WTC11 (cell line): ENCODE measurements at regions not wholly inside any gene's neighbourhood (a gene's known extent, or its start where the extent isn't known, plus 50 kb on each side); places are given as distances from the start of the nearest gene placed in this dataset.
A peak's percentile ranks its signal among the peaks of the same experiment; 100 is the strongest.

Experiments
- ATAC-seq: fragments of 200-7000 bp; cut with Tn5 transposase; 2 replicates; pipeline ENCODE4 v1.10.0; 2021; ENCODE audit warnings: mild to moderate bottlenecking, moderate library complexity
- CTCF ChIA-PET: fragments of 300-600 bp; sonication (Branson Sonifier 250); formaldehyde crosslinking; loops from one replicate; lab custom pipeline; 2021; ENCODE audit warnings: antibody characterized with exemption; lab: Charles Lee
- POLR2A ChIA-PET: fragments of 350-600 bp; sonication (Branson Sonifier 250); formaldehyde crosslinking; loops from one replicate; lab custom pipeline; 2021; ENCODE audit warnings: antibody characterized with exemption; lab: Charles Lee
- DNase-seq: peaks from one replicate; pipeline ENCODE4 v3.0.0; 2021; ENCODE audit warnings: low spot score
- H3K27ac Mint-ChIP-seq: 2 replicates; pipeline ENCODE4 v1.8.0; 2021; ENCODE audit warnings: mixed read lengths
- H3K27me3 Mint-ChIP-seq: 2 replicates; pipeline ENCODE4 v1.8.0; 2021; ENCODE audit warnings: low read depth, mild to moderate bottlenecking, moderate library complexity, mixed read lengths
- H3K36me3 Mint-ChIP-seq: 2 replicates; pipeline ENCODE4 v1.8.0; 2021; ENCODE audit warnings: mixed read lengths
- H3K4me1 Mint-ChIP-seq: 2 replicates; pipeline ENCODE4 v1.8.0; 2022; ENCODE audit warnings: mixed read lengths
- H3K4me3 Mint-ChIP-seq: 2 replicates; pipeline ENCODE4 v1.8.0; 2021; ENCODE audit warnings: mild to moderate bottlenecking, moderate library complexity, mixed read lengths
- H3K9me3 Mint-ChIP-seq: 2 replicates; pipeline ENCODE4 v1.8.0; 2021; ENCODE audit warnings: mixed read lengths
- CREB1 ChIP-seq: sonication (generic); formaldehyde crosslinking; IDR thresholded peaks from 2 replicates; pipeline ENCODE4 v1.8.0; 2023; ENCODE audit warnings: mild to moderate bottlenecking, missing genetic modification reagents
- ELF4 ChIP-seq: sonication (generic); formaldehyde crosslinking; IDR thresholded peaks from 2 replicates; pipeline ENCODE4 v1.8.1; 2022; ENCODE audit warnings: low read depth, mild to moderate bottlenecking, moderate library complexity, missing genetic modification reagents
- EMX1 ChIP-seq: fragments of 250-450 bp; sonication (Bioruptor Pico); IDR thresholded peaks from 2 replicates; pipeline ENCODE4 v1.8.0; 2021; ENCODE audit warnings: mild to moderate bottlenecking
- GABPB1 ChIP-seq: sonication (generic); formaldehyde crosslinking; IDR thresholded peaks from 2 replicates; pipeline ENCODE4 v1.8.1; 2023; ENCODE audit warnings: mild to moderate bottlenecking, missing genetic modification reagents
- GRHL2 ChIP-seq: fragments of 250-450 bp; sonication (Bioruptor Pico); IDR thresholded peaks from 2 replicates; pipeline ENCODE4 v1.8.0; 2022; ENCODE audit warnings: mild to moderate bottlenecking, moderate library complexity; ENCODE audit not compliant: insufficient replicate concordance, severe bottlenecking
- JUN ChIP-seq: sonication (generic); formaldehyde crosslinking; IDR thresholded peaks from 2 replicates; pipeline ENCODE4 v1.8.0; 2023; ENCODE audit warnings: mild to moderate bottlenecking, missing genetic modification reagents
- MXD4 ChIP-seq: fragments of 250-450 bp; sonication (Bioruptor Pico); IDR thresholded peaks from 2 replicates; pipeline ENCODE4 v1.8.0; 2021; ENCODE audit warnings: mild to moderate bottlenecking, moderate library complexity, borderline replicate concordance
- NFE2L1 ChIP-seq: sonication (generic); formaldehyde crosslinking; IDR thresholded peaks from 2 replicates; pipeline ENCODE4 v1.8.1; 2023; ENCODE audit warnings: missing genetic modification reagents
- NR2C2 ChIP-seq: sonication (generic); formaldehyde crosslinking; IDR thresholded peaks from 2 replicates; pipeline ENCODE4 v1.8.0; 2022; ENCODE audit warnings: mild to moderate bottlenecking, missing genetic modification reagents
- NR3C1 ChIP-seq: sonication (generic); formaldehyde crosslinking; conservative IDR thresholded peaks from 2 replicates; pipeline ENCODE4 v1.8.1; 2023; ENCODE audit warnings: low read depth, mild to moderate bottlenecking, missing genetic modification reagents
- RELA ChIP-seq: sonication (generic); formaldehyde crosslinking; IDR thresholded peaks from 2 replicates; pipeline ENCODE4 v1.8.1; 2022; ENCODE audit warnings: missing genetic modification reagents, mild to moderate bottlenecking, borderline replicate concordance
- SP1 ChIP-seq: sonication (generic); formaldehyde crosslinking; conservative IDR thresholded peaks from 2 replicates; pipeline ENCODE4 v1.8.1; 2022; ENCODE audit warnings: missing genetic modification reagents
- TEAD4 ChIP-seq: sonication (generic); formaldehyde crosslinking; IDR thresholded peaks from 2 replicates; pipeline ENCODE4 v1.8.0; 2022; ENCODE audit warnings: mild to moderate bottlenecking, missing genetic modification reagents
- ZBTB21 ChIP-seq: sonication (generic); formaldehyde crosslinking; IDR thresholded peaks from 2 replicates; pipeline ENCODE4 v1.8.1; 2023; ENCODE audit warnings: mild to moderate bottlenecking, missing genetic modification reagents, borderline replicate concordance
- ZNF263 ChIP-seq: sonication (generic); formaldehyde crosslinking; IDR thresholded peaks from 2 replicates; pipeline ENCODE4 v1.8.1; 2022; ENCODE audit warnings: low read depth, mild to moderate bottlenecking, moderate library complexity, missing genetic modification reagents
- TF ChIP-seq, protein P1 (sequence below): sonication (generic); formaldehyde crosslinking; IDR thresholded peaks from 2 replicates; pipeline ENCODE4 v1.8.0; 2023; ENCODE audit warnings: missing genetic modification reagents
- TF ChIP-seq, protein P2 (sequence below): sonication (generic); formaldehyde crosslinking; IDR thresholded peaks from 2 replicates; pipeline ENCODE4 v1.8.0; 2022; ENCODE audit warnings: missing genetic modification reagents
- TF ChIP-seq, protein P3 (sequence below): sonication (generic); formaldehyde crosslinking; IDR thresholded peaks from 2 replicates; pipeline ENCODE4 v1.8.1; 2022; ENCODE audit warnings: mild to moderate bottlenecking, missing genetic modification reagents, moderate library complexity, borderline replicate concordance
- TF ChIP-seq, protein P4 (sequence below): sonication (generic); formaldehyde crosslinking; IDR thresholded peaks from 2 replicates; pipeline ENCODE4 v1.8.0; 2022; ENCODE audit warnings: mild to moderate bottlenecking, missing genetic modification reagents
- TF ChIP-seq, protein P5 (sequence below): fragments of 250-450 bp; sonication (Bioruptor Pico); IDR thresholded peaks from 2 replicates; pipeline ENCODE4 v1.9.0; 2021; ENCODE audit warnings: mild to moderate bottlenecking
- TF ChIP-seq, protein P6 (sequence below): fragments of 250-450 bp; sonication (Bioruptor Pico); IDR thresholded peaks from 2 replicates; pipeline ENCODE4 v2.1.2; 2022; ENCODE audit warnings: mild to moderate bottlenecking, moderate library complexity

DNA sequence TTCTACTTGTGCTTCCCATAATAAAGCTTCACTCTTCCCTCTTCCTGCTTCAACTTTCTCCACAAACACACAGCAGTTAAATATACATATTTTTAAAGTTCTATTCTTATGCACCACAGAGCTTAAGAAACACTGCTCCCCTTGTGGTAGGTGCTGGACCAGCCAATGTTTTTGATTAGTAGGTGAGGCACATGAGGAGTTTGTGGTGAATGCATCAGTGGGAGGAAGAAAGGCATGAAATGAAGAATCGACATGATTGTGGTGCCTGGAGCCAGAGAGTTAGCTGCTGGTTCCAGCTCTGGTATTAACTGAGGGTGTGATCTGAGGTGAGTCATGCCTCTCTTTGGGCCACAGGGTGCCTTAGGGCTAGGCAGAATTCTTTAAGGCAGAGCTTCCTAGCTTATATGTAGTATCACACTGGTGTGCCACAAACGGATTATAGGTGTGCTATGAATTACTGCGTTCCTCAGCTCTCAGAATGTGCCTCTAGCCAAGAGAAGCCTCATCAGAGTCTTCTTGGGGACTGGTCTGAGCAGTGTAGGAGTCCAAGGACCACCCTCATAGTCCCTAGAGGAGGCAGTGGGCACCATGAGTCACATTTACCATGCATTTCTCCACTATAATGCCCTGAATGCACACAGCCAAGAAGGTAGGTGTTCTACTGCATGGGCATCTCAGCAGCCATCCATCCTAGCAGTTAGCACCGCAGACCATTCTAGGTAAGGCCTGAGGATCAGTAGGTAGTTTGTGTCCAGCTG is 97.4 kb upstream of the SGIP1 start:
- peaks cover under 1% of the 10 kb centered on the region for H3K9me3 Mint-ChIP-seq
- no peak overlapping the region for H3K4me3 Mint-ChIP-seq
- peaks cover under 1% of the 10 kb centered on the region; the same call in 1 of the 2 replicates for H3K36me3 Mint-ChIP-seq
- no peaks in the 10 kb centered on the region for H3K27me3 Mint-ChIP-seq
- no peak for DNase-seq
- peak; percentile 79 for ATAC-seq
- CTCF ChIA-PET = interaction anchor here (0.6 to 3.1 kb wide), 11 partner anchors 9 to 698 kb away, joined by 3 to 23 read pairs (median 3); partner anchors contain the start of gene C1orf141
- no peak overlapping the region for H3K27ac Mint-ChIP-seq
- H3K4me1 Mint-ChIP-seq = peaks cover 26% of the 10 kb centered on the region
- POLR2A ChIA-PET = no interaction called here
- no peak for TF ChIP-seq RELA (CRISPR knock-in tag)
- no peak for TF ChIP-seq NFE2L1 (CRISPR knock-in tag)
- TF ChIP-seq CREB1 (CRISPR knock-in tag) = no peak
- no peak for TF ChIP-seq NR2C2 (CRISPR knock-in tag)
- TF ChIP-seq EMX1 (CRISPR knock-in tag) = no peak
- no peak for TF ChIP-seq GABPB1 (CRISPR knock-in tag)
- TF ChIP-seq, protein P1, sequence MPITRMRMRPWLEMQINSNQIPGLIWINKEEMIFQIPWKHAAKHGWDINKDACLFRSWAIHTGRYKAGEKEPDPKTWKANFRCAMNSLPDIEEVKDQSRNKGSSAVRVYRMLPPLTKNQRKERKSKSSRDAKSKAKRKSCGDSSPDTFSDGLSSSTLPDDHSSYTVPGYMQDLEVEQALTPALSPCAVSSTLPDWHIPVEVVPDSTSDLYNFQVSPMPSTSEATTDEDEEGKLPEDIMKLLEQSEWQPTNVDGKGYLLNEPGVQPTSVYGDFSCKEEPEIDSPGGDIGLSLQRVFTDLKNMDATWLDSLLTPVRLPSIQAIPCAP = no peak
- TF ChIP-seq JUN (CRISPR knock-in tag) = no peak

DNA sequence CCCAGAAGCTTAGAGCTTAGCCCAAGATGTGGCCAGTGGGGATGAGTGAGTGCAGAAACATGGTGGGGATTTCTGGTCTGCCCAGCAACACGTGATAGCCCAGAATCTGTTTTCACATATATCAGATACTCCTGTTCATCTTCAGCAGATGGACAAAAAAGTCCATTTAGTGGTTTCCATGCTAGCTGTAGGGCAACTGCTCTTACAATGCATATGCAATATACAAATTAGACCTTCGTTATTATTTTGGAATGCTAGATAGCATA is 96.9 kb upstream of the SGIP1 start:
- ChIA-PET POLR2A (no interaction called here), CTCF (interaction anchor here (1.1 to 1.7 kb wide), 3 partner anchors 9 to 67 kb away, joined by 3 to 8 read pairs (median 6); no protein-coding TSS in a partner anchor)
- no peak for ATAC-seq
- Mint-ChIP-seq H3K27me3 (no peaks in the 10 kb centered on the region), H3K9me3 (no peaks in the 10 kb centered on the region), H3K4me3 (no peak overlapping the region), H3K4me1 (peaks cover 23% of the 10 kb centered on the region), H3K27ac (no peak overlapping the region), H3K36me3 (no peaks in the 10 kb centered on the region; the same call in 1 of the 2 replicates)
- no peak for DNase-seq
- TF ChIP-seq NR3C1 = no peak
- TF ChIP-seq ZBTB21 (CRISPR knock-in tag) = no peak

DNA sequence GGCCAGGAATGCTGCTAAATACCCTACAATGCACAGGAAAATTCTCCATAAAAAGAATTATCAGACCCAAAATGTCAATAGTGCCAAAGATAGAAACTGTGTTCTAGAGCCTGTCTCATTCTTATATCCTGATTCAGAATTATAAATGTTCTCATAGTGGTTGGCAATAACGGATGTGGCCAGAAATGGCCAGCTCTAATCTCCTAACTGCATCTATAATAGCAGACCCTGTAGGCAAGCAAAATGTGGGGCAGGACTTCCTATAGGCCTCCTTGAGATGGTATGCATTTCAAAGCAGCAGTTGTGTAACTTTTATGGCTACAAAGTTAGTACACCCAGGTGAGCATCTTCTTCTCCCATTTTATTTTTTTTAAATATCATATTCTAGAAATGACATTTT is 95.9 kb upstream of the SGIP1 start:
- no peaks in the 10 kb centered on the region for H3K27me3 Mint-ChIP-seq
- CTCF ChIA-PET = interaction anchor here (1.1 to 1.2 kb wide), 2 partner anchors 8 to 40 kb away, joined by 3 to 6 read pairs; no protein-coding TSS in a partner anchor

DNA sequence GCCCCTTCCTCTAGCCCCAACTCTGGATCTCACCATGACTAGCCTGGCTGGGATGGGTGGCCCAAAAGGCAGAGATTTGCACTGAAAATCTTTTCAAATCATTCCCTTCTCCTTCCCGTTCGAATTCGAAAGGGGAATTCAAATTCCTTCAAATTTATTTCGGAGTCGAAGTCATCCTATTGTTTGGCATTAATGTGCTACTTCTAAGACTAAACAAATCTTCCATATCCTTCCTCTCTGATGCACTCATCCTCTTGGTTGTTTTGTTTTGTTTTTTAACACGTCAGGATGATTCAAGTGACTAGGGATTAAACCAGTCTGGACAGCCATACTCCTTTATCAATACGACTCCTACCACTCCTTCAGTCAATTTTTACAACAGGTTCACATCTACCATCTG is 95.5 kb upstream of the SGIP1 start:
- H3K27ac Mint-ChIP-seq = no peak overlapping the region
- TF ChIP-seq, protein P2, sequence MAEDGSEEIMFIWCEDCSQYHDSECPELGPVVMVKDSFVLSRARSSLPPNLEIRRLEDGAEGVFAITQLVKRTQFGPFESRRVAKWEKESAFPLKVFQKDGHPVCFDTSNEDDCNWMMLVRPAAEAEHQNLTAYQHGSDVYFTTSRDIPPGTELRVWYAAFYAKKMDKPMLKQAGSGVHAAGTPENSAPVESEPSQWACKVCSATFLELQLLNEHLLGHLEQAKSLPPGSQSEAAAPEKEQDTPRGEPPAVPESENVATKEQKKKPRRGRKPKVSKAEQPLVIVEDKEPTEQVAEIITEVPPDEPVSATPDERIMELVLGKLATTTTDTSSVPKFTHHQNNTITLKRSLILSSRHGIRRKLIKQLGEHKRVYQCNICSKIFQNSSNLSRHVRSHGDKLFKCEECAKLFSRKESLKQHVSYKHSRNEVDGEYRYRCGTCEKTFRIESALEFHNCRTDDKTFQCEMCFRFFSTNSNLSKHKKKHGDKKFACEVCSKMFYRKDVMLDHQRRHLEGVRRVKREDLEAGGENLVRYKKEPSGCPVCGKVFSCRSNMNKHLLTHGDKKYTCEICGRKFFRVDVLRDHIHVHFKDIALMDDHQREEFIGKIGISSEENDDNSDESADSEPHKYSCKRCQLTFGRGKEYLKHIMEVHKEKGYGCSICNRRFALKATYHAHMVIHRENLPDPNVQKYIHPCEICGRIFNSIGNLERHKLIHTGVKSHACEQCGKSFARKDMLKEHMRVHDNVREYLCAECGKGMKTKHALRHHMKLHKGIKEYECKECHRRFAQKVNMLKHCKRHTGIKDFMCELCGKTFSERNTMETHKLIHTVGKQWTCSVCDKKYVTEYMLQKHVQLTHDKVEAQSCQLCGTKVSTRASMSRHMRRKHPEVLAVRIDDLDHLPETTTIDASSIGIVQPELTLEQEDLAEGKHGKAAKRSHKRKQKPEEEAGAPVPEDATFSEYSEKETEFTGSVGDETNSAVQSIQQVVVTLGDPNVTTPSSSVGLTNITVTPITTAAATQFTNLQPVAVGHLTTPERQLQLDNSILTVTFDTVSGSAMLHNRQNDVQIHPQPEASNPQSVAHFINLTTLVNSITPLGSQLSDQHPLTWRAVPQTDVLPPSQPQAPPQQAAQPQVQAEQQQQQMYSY (CRISPR knock-in tag) = no peak
- TF ChIP-seq, protein P3, sequence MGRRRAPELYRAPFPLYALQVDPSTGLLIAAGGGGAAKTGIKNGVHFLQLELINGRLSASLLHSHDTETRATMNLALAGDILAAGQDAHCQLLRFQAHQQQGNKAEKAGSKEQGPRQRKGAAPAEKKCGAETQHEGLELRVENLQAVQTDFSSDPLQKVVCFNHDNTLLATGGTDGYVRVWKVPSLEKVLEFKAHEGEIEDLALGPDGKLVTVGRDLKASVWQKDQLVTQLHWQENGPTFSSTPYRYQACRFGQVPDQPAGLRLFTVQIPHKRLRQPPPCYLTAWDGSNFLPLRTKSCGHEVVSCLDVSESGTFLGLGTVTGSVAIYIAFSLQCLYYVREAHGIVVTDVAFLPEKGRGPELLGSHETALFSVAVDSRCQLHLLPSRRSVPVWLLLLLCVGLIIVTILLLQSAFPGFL (CRISPR knock-in tag) = no peak
- TF ChIP-seq ELF4 (no peak), NR2C2 (CRISPR knock-in tag) (no peak), TEAD4 (CRISPR knock-in tag) (no peak), ZNF263 (no peak)
- TF ChIP-seq, protein P4, sequence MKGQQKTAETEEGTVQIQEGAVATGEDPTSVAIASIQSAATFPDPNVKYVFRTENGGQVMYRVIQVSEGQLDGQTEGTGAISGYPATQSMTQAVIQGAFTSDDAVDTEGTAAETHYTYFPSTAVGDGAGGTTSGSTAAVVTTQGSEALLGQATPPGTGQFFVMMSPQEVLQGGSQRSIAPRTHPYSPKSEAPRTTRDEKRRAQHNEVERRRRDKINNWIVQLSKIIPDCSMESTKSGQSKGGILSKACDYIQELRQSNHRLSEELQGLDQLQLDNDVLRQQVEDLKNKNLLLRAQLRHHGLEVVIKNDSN (CRISPR knock-in tag) = no peak
- TF ChIP-seq, protein P5, sequence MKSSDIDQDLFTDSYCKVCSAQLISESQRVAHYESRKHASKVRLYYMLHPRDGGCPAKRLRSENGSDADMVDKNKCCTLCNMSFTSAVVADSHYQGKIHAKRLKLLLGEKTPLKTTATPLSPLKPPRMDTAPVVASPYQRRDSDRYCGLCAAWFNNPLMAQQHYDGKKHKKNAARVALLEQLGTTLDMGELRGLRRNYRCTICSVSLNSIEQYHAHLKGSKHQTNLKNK (CRISPR knock-in tag) = no peak

More for the DNA sequence above, 95.9 kb upstream of the SGIP1 start:
- H3K9me3 Mint-ChIP-seq = no peaks in the 10 kb centered on the region
- H3K27ac Mint-ChIP-seq = no peak overlapping the region
- H3K4me1 Mint-ChIP-seq = peaks cover 16% of the 10 kb centered on the region
- TF ChIP-seq, protein P6, sequence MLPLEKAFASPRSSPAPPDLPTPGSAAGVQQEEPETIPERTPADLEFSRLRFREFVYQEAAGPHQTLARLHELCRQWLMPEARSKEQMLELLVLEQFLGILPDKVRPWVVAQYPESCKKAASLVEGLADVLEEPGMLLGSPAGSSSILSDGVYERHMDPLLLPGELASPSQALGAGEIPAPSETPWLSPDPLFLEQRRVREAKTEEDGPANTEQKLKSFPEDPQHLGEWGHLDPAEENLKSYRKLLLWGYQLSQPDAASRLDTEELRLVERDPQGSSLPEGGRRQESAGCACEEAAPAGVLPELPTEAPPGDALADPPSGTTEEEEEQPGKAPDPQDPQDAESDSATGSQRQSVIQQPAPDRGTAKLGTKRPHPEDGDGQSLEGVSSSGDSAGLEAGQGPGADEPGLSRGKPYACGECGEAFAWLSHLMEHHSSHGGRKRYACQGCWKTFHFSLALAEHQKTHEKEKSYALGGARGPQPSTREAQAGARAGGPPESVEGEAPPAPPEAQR (CRISPR knock-in tag) = no peak
- TF ChIP-seq MXD4 (CRISPR knock-in tag) (no peak), SP1 (no peak), GRHL2 (no peak)
- TF ChIP-seq, protein P1 = no peak
- DNase-seq = no peak
- POLR2A ChIA-PET = no interaction called here
- no peak overlapping the region for H3K4me3 Mint-ChIP-seq
- no peak for ATAC-seq
- H3K36me3 Mint-ChIP-seq = no peaks in the 10 kb centered on the region

More for the DNA sequence above, 95.5 kb upstream of the SGIP1 start:
- Mint-ChIP-seq H3K27me3 (no peaks in the 10 kb centered on the region), H3K9me3 (no peaks in the 10 kb centered on the region), H3K36me3 (no peaks in the 10 kb centered on the region), H3K4me3 (no peak overlapping the region), H3K4me1 (peaks cover 14% of the 10 kb centered on the region)
- no peak for ATAC-seq
- DNase-seq = no peak
- CTCF ChIA-PET = no interaction called here
- POLR2A ChIA-PET = no interaction called here
